ENCODE measurements at regions not wholly inside any gene's neighbourhood (a gene's known extent, or its start where the extent isn't known, plus 50 kb on each side); places are given as distances from the start of the nearest gene placed in this dataset.

DNA sequence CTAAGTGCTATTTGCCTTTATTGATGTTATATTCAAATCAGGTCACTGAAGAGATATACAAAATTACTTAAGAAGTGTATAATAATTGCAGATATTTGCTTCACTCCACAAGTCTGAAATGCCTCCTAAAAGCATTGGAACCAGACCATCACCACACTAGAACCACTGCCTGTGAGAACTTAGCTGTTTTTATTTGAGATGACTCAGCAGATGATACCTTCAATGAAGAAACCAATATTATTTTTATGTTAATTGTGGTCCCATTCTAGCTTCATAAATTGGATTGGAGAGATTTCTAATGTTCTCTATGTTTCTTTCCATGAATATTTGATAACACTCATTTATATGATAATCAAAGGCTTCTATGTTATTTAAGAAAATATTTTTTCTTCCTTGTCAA lies 740.6 kb downstream of the KCNT2 start:
- no peak for TF ChIP-seq EZH2 (IDR thresholded peaks at IDR 0.05; ENCODE audit: borderline replicate concordance, low read length)
- TF ChIP-seq, protein P1, sequence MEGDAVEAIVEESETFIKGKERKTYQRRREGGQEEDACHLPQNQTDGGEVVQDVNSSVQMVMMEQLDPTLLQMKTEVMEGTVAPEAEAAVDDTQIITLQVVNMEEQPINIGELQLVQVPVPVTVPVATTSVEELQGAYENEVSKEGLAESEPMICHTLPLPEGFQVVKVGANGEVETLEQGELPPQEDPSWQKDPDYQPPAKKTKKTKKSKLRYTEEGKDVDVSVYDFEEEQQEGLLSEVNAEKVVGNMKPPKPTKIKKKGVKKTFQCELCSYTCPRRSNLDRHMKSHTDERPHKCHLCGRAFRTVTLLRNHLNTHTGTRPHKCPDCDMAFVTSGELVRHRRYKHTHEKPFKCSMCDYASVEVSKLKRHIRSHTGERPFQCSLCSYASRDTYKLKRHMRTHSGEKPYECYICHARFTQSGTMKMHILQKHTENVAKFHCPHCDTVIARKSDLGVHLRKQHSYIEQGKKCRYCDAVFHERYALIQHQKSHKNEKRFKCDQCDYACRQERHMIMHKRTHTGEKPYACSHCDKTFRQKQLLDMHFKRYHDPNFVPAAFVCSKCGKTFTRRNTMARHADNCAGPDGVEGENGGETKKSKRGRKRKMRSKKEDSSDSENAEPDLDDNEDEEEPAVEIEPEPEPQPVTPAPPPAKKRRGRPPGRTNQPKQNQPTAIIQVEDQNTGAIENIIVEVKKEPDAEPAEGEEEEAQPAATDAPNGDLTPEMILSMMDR (IDR thresholded peaks at IDR 0.05; ENCODE audit: low read length), result no peak
